ENCODE measurements at regions not wholly inside any gene's neighbourhood (a gene's known extent, or its start where the extent isn't known, plus 50 kb on each side); places are given as distances from the start of the nearest gene placed in this dataset.

- TF ChIP-seq CTCF (IDR thresholded peaks at IDR 0.05; ENCODE audit: low read depth, low read length, poor library complexity, severe bottlenecking) (no peak), EZH2phosphoT487 (IDR thresholded peaks at IDR 0.05; ENCODE audit: borderline replicate concordance, low read length) (no peak)
Measured at GRCh38 chr2:8581234-8581561, 100.7 kb upstream of the ID2 start.

Measured in DOHH2 (cell line).